ENCODE measurements at regions not wholly inside any gene's neighbourhood (a gene's known extent, or its start where the extent isn't known, plus 50 kb on each side); places are given as distances from the start of the nearest gene placed in this dataset.

GRCh38 chr1:47590523-47591225 lies 152.8 kb downstream of the FOXD2 start:
- H3K4me1 ChIP-seq (ENCODE audit: control insufficient read depth in 2 of 2, insufficient read depth in 2 of 2, low read length in 2 of 2): no peaks in the 10 kb centered on the region
- ATAC-seq (ENCODE audit: low read depth): no peak
- no peak overlapping the region for H3K4me2 ChIP-seq (replicated peaks; ENCODE audit: low read depth, low read length, poor library complexity, severe bottlenecking)
- no peak for TF ChIP-seq EZH2 (IDR thresholded peaks at IDR 0.05; ENCODE audit: borderline replicate concordance, insufficient read depth, low read depth, low read length, poor library complexity, severe bottlenecking)
- Mint-ChIP-seq H3K27ac (no peak overlapping the region), H3K4me1 (peaks cover 2% of the 10 kb centered on the region), H3K9me3 (ENCODE audit: insufficient read depth) (no peaks in the 10 kb centered on the region), H3K27me3 (peaks cover 21% of the 10 kb centered on the region), H3K4me3 (no peak overlapping the region)
- H3K36me3 ChIP-seq (replicated peaks in 1 of 2; ENCODE audit: control extremely low read depth in 1 of 2, control insufficient read depth in 1 of 2, extremely low read depth in 1 of 2, insufficient read depth in 2 of 2, low read length in 1 of 2): no peaks in the 10 kb centered on the region
- H3K27ac ChIP-seq (ENCODE audit: low read length in 2 of 2): no peak overlapping the region
- no peak overlapping the region for H2AFZ ChIP-seq (ENCODE audit: insufficient read depth, low read depth, low read length, poor library complexity, severe bottlenecking)
- DNase-seq: no peak
- no peak overlapping the region for H3K9ac ChIP-seq (ENCODE audit: low read length)
- ChIA-PET CTCF (no interaction called here), POLR2A (no interaction called here)
- no peaks in the 10 kb centered on the region for H4K20me1 ChIP-seq (ENCODE audit: control insufficient read depth, insufficient read depth, low read length, poor library complexity, severe bottlenecking)
- H3K79me2 ChIP-seq (ENCODE audit: control insufficient read depth, insufficient read depth, low read length): no peaks in the 10 kb centered on the region
- peaks cover 0 to 3% (median 0%) of the 10 kb centered on the region in 3 donors for H3K9me3 ChIP-seq (ENCODE audit: control extremely low read depth in 1 of 3, control insufficient read depth in 2 of 3, insufficient read depth in 1 of 3, low read length in 2 of 3)
- H3K4me3 ChIP-seq (ENCODE audit: control extremely low read depth in 1 of 5, extremely low read depth in 1 of 5, insufficient read depth in 1 of 5, low read depth in 2 of 5, low read length in 4 of 5): no peak overlapping the region
- H3K27me3 ChIP-seq (replicated peaks in 1 of 4; ENCODE audit: control extremely low read depth in 1 of 4, control insufficient read depth in 3 of 4, insufficient read depth in 4 of 4, low read length in 3 of 4): peaks cover 0 to 26% (median 10%) of the 10 kb centered on the region in 4 experiments
- intact Hi-C loops (cut with micrococcal nuclease): no loop called here
- 86% methylated on average over 8 of the region's 8 CpGs for WGBS (ENCODE audit: insufficient coverage)

- no peak overlapping the region for H3K4me3 ChIP-seq (ENCODE audit: control extremely low read depth in 1 of 5, extremely low read depth in 1 of 5, insufficient read depth in 1 of 5, low read depth in 2 of 5, low read length in 4 of 5)
- H3K27ac ChIP-seq (ENCODE audit: low read length in 2 of 2): no peak overlapping the region
- DNase-seq (no peak), ATAC-seq (ENCODE audit: low read depth) (no peak)
- WGBS (ENCODE audit: insufficient coverage): 99% methylated on average over 7 of the region's 7 CpGs
- Mint-ChIP-seq H3K27ac (no peak overlapping the region), H3K4me1 (peaks cover 2% of the 10 kb centered on the region), H3K27me3 (peaks cover 17% of the 10 kb centered on the region), H3K4me3 (no peak overlapping the region), H3K9me3 (ENCODE audit: insufficient read depth) (no peaks in the 10 kb centered on the region)
- CTCF ChIA-PET: no interaction called here
- H3K79me2 ChIP-seq (ENCODE audit: control insufficient read depth, insufficient read depth, low read length): no peaks in the 10 kb centered on the region
- H3K27me3 ChIP-seq (replicated peaks in 1 of 4; ENCODE audit: control extremely low read depth in 1 of 4, control insufficient read depth in 3 of 4, insufficient read depth in 4 of 4, low read length in 3 of 4): peaks cover 0 to 26% (median 10%) of the 10 kb centered on the region in 4 experiments
- TF ChIP-seq EZH2 (IDR thresholded peaks at IDR 0.05; ENCODE audit: borderline replicate concordance, insufficient read depth, low read depth, low read length, poor library complexity, severe bottlenecking): no peak
- no peak for TF ChIP-seq CTCF (IDR thresholded peaks at IDR 0.05)
- intact Hi-C loops (cut with micrococcal nuclease): no loop called here
- H3K9me3 ChIP-seq (ENCODE audit: control extremely low read depth in 1 of 3, control insufficient read depth in 2 of 3, insufficient read depth in 1 of 3, low read length in 2 of 3): peaks cover 0 to 3% (median 0%) of the 10 kb centered on the region in 3 donors
- POLR2A ChIA-PET: no interaction called here
- H3K9ac ChIP-seq (ENCODE audit: low read length): no peak overlapping the region
- no peak overlapping the region for H2AFZ ChIP-seq (ENCODE audit: insufficient read depth, low read depth, low read length, poor library complexity, severe bottlenecking)
- no peaks in the 10 kb centered on the region for H3K36me3 ChIP-seq (replicated peaks in 1 of 2; ENCODE audit: control extremely low read depth in 1 of 2, control insufficient read depth in 1 of 2, extremely low read depth in 1 of 2, insufficient read depth in 2 of 2, low read length in 1 of 2)
- H3K4me2 ChIP-seq (replicated peaks; ENCODE audit: low read depth, low read length, poor library complexity, severe bottlenecking): no peak overlapping the region
- no peaks in the 10 kb centered on the region for H3K4me1 ChIP-seq (ENCODE audit: control insufficient read depth in 2 of 2, insufficient read depth in 2 of 2, low read length in 2 of 2)
- H4K20me1 ChIP-seq (ENCODE audit: control insufficient read depth, insufficient read depth, low read length, poor library complexity, severe bottlenecking): no peaks in the 10 kb centered on the region
Measured at GRCh38 chr1:47591801-47592200, 154.0 kb downstream of the FOXD2 start.

Data from B cell (primary cell).